ENCODE measurements at regions not wholly inside any gene's neighbourhood (a gene's known extent, or its start where the extent isn't known, plus 50 kb on each side); places are given as distances from the start of the nearest gene placed in this dataset.
"Not testable (repeated sequence)": the region's sequence is repeated elsewhere in the genome, so short reads cannot be mapped to it uniquely, and the experiment has no call there.

GRCh38 chr3:116512281-116512680 is 67.0 kb upstream of the LSAMP start:
- DNase-seq, result no peak

- DNase-seq, result no peak
Observed at GRCh38 chr3:116512931-116513330, 67.6 kb upstream of the LSAMP start.

- no peak for DNase-seq
Observed at GRCh38 chr3:116515973-116516372, 70.7 kb upstream of the LSAMP start.

- peak; percentile 18 for DNase-seq
Observed at GRCh38 chr3:116517308-116517707, 72.0 kb upstream of the LSAMP start.

- DNase-seq, result not testable (repeated sequence)
Observed at GRCh38 chr3:116519101-116519500, 73.8 kb upstream of the LSAMP start.

GRCh38 chr3:116519823-116520222 is 74.5 kb upstream of the LSAMP start:
- not testable (repeated sequence) for DNase-seq

- DNase-seq, result no peak
Observed at GRCh38 chr3:116524453-116525210, 79.3 kb upstream of the LSAMP start.

GRCh38 chr3:116552246-116552645 is 107.0 kb upstream of the LSAMP start:
- DNase-seq, result no peak

GRCh38 chr3:116553355-116553754 is 108.1 kb upstream of the LSAMP start:
- peak; percentile 34 for DNase-seq

GRCh38 chr3:116561529-116561928 is 116.2 kb upstream of the LSAMP start:
- no peak for DNase-seq

- no peak for DNase-seq
Observed at GRCh38 chr3:116563351-116563750, 118.1 kb upstream of the LSAMP start.

GRCh38 chr3:116566478-116566960 is 121.2 kb upstream of the LSAMP start:
- no peak for DNase-seq

- no peak for DNase-seq
Observed at GRCh38 chr3:116569611-116570010, 124.3 kb upstream of the LSAMP start.

GRCh38 chr3:116579840-116580239 is 129.7 kb upstream of the TUSC7 start:
- no peak for DNase-seq

- DNase-seq, result no peak
Observed at GRCh38 chr3:116586285-116586944, 123.2 kb upstream of the TUSC7 start.

GRCh38 chr3:116591236-116591635 is 118.3 kb upstream of the TUSC7 start:
- no peak for DNase-seq

- DNase-seq, result peak; percentile 74
Observed at GRCh38 chr3:116601206-116601605, 108.4 kb upstream of the TUSC7 start.

GRCh38 chr3:116607205-116607604 is 102.4 kb upstream of the TUSC7 start:
- no peak for DNase-seq

GRCh38 chr3:116610124-116610523 is 99.5 kb upstream of the TUSC7 start:
- DNase-seq, result no peak

GRCh38 chr3:116614795-116615362 is 94.7 kb upstream of the TUSC7 start:
- DNase-seq, result peak; percentile 19

GRCh38 chr3:116618138-116618537 is 91.4 kb upstream of the TUSC7 start:
- no peak for DNase-seq

GRCh38 chr3:116618930-116619329 is 90.6 kb upstream of the TUSC7 start:
- DNase-seq, result no peak

- no peak for DNase-seq
Observed at GRCh38 chr3:116630494-116630893, 79.1 kb upstream of the TUSC7 start.

- no peak for DNase-seq
Observed at GRCh38 chr3:116639641-116640040, 69.9 kb upstream of the TUSC7 start.

Data from NCI-H446 treated with DMSO at 0.1 percent for 48 hours (cell line).